ENCODE measurements at regions not wholly inside any gene's neighbourhood (a gene's known extent, or its start where the extent isn't known, plus 50 kb on each side); places are given as distances from the start of the nearest gene placed in this dataset.

DNA sequence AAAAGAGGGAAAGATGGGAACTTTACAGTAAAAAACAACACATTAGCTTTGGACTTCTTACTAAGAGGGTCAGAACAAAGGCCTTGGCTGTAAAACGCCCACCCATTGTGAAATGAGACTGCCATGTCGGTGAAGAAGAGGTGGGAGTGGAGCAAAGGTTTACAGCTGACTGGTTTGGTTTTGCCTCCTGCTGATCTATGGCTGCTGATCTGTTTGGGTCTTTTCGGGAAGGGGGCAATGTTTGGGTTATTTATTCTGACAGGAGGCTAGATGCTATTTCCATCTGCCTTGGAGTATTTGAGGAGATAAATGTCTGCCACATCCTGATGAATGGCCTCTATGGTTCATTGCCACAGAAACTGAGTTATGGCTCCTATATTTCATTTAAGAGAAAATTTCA lies 408.7 kb downstream of the TLE4 start:
- H3K36me3 ChIP-seq = no peaks in the 10 kb centered on the region
- TF ChIP-seq POLR2A (IDR thresholded peaks at IDR 0.05) = no peak
- TF ChIP-seq, protein P1, sequence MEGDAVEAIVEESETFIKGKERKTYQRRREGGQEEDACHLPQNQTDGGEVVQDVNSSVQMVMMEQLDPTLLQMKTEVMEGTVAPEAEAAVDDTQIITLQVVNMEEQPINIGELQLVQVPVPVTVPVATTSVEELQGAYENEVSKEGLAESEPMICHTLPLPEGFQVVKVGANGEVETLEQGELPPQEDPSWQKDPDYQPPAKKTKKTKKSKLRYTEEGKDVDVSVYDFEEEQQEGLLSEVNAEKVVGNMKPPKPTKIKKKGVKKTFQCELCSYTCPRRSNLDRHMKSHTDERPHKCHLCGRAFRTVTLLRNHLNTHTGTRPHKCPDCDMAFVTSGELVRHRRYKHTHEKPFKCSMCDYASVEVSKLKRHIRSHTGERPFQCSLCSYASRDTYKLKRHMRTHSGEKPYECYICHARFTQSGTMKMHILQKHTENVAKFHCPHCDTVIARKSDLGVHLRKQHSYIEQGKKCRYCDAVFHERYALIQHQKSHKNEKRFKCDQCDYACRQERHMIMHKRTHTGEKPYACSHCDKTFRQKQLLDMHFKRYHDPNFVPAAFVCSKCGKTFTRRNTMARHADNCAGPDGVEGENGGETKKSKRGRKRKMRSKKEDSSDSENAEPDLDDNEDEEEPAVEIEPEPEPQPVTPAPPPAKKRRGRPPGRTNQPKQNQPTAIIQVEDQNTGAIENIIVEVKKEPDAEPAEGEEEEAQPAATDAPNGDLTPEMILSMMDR (IDR thresholded peaks at IDR 0.05) = no peak
- intact Hi-C loops (cut with DNase I) = no loop called here
- no peak overlapping the region for H3K27ac ChIP-seq
- no peak for DNase-seq
- H3K4me1 ChIP-seq = peaks cover 0 to 5% (median 0%) of the 10 kb centered on the region in 12 donors
- no peak for ATAC-seq
- no peak overlapping the region for H3K4me3 ChIP-seq
- WGBS, 4 donors = 79 to 83% (median 81%) methylated on average over 3 of the region's 3 CpGs
- peaks cover 0 to 6% (median 0%) of the 10 kb centered on the region in 9 donors for H3K27me3 ChIP-seq
- H3K9me3 ChIP-seq = no peaks in the 10 kb centered on the region

DNA sequence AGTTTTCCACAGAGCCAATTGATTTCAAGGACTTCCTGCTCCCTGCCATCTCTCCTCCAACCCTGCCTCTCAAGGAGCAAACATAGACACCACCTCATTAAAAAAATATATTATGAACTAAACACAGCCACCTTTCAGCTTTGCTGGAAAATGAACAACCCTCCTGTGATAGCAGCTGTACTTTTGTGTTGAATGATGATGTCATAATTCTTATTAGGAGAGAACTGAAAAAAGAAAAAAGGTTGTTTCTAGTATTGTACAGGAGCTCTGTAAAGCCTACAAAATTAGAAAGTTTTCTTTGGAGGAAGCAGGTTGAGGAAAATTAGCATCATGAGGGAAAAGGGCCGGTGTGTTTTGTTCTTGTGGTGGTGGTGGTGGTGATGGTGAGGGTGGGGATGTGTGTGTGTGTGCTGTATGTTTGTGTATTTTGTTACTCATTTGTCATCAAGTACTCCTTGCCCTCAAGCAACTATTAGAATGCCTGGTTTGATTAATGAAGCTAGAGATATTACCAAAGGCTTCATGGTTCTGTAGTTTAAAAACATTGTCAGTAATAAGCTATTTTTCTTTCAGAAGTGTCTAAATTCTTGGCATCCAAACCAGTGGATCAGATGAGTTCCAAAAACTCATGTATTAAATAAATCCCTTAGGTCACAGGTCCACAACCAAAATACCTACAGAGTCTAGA lies 405.9 kb downstream of the TLE4 start:
- no peak for TF ChIP-seq POLR2A (IDR thresholded peaks at IDR 0.05)
- TF ChIP-seq, protein P1 (IDR thresholded peaks at IDR 0.05) = no peak

DNA sequence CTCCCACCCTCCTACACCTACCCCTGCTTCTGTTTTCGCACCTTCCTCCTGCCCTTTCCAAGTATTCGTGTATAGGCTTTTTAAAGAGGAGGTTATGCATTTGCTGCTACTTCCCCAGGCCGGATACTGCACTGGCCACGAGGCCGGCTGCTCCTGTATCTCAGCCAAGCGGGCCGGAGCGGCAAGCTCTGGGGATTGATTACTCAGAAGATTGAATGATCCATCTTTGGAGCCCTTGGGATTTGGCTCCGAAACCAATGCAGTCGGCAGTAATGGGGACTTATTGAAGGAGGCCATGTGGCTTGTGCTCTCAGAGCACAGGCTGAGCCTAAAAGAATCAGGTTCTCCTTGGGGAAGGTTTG lies 405.3 kb downstream of the TLE4 start:
- TF ChIP-seq POLR2A (IDR thresholded peaks at IDR 0.05) = no peak
- TF ChIP-seq, protein P1 (IDR thresholded peaks at IDR 0.05) = no peak
- intact Hi-C loops (cut with DNase I) = no loop called here
- ATAC-seq = no peak

More for the DNA sequence above, 405.9 kb downstream of the TLE4 start:
- WGBS, 4 donors = 85 to 95% (median 91%) methylated on average over 1 of the region's 1 CpG
- no peaks in the 10 kb centered on the region for H3K9me3 ChIP-seq
- no peaks in the 10 kb centered on the region for H3K36me3 ChIP-seq
- ATAC-seq (no peak), DNase-seq (no peak)
- no peak overlapping the region for H3K27ac ChIP-seq
- no peak overlapping the region for H3K4me3 ChIP-seq
- intact Hi-C loops (cut with DNase I) = no loop called here
- no peaks in the 10 kb centered on the region for H3K4me1 ChIP-seq
- H3K27me3 ChIP-seq = peaks cover 0 to 6% (median 0%) of the 10 kb centered on the region in 9 donors

DNA sequence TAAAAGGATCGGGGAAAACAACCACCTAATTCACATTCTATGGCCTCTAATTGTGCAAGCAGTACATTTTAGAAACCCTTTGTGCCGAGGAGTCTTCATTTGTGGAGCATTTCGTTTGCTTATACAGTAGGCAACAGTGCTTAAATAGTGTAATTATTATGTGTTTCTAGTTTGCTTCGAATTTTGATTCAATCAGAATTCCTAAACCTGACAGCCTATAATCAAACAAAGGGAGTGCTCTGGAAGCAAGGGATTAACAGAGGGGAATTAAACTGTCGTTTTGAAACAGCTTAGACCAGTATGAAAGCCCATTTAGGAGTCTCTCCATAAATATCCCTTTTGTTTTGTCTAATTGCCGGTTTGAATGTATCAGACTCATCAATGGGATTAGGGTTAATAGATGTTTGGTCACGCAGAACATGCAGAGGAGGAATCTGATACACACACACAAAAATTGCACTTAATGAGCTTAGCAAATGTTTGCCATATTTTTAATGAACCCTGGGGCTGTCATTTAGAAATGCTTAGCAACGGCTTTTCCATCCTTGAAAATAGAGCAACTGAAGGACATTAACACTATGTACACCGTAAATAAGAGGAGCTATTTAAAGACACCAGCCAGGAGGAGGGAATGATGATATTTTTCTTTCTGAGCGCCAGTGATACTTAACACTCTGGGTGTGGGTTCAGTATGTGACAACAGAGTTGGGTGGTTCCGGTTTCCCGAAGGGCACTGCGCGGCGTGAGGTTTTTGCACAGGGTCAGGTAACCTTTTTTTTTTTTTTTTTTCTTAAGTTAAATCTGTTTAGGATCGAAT lies 404.7 kb downstream of the TLE4 start:
- Histone ChIP-seq H3K4me3 (no peak overlapping the region), H3K36me3 (no peaks in the 10 kb centered on the region), H3K27me3 (peaks cover 0 to 6% (median 0%) of the 10 kb centered on the region in 9 donors), H3K9me3 (no peaks in the 10 kb centered on the region), H3K27ac (no peak overlapping the region), H3K4me1 (no peaks in the 10 kb centered on the region)
- intact Hi-C loops (cut with DNase I) = no loop called here
- 72 to 79% (median 75%) methylated on average over 16 of the region's 16 CpGs for WGBS, 4 donors
- TF ChIP-seq, protein P1 (IDR thresholded peaks at IDR 0.05) = no peak
- no peak for TF ChIP-seq POLR2A (IDR thresholded peaks at IDR 0.05)
- DNase-seq (no peak), ATAC-seq (no peak)

More for the DNA sequence above, 405.3 kb downstream of the TLE4 start:
- H3K4me1 ChIP-seq = no peaks in the 10 kb centered on the region
- no peak overlapping the region for H3K4me3 ChIP-seq
- 79 to 82% (median 82%) methylated on average over 10 of the region's 10 CpGs for WGBS, 4 donors
- H3K9me3 ChIP-seq = no peaks in the 10 kb centered on the region
- no peaks in the 10 kb centered on the region for H3K36me3 ChIP-seq
- H3K27ac ChIP-seq = no peak overlapping the region
- DNase-seq = no peak
- H3K27me3 ChIP-seq = peaks cover 0 to 6% (median 0%) of the 10 kb centered on the region in 9 donors
